Heart right ventricle (tissue), 16 donors: ENCODE measurements at regions not wholly inside any gene's neighbourhood (a gene's known extent, or its start where the extent isn't known, plus 50 kb on each side); places are given as distances from the start of the nearest gene placed in this dataset.

ENCODE experiments used
- ATAC-seq, 8 donors: fragments of 200-7000 bp; cut with Tn5 transposase; one replicate each; pipeline ENCODE4 v1.9.1; 2020; ENCODE audit warnings: mild to moderate bottlenecking in 8 of 8, moderate library complexity in 8 of 8, moderate number of reproducible peaks in 1 of 8
- DNase-seq, 2 donors: peaks; one replicate each; pipeline ENCODE4 v3.0.0-alpha.2; 2020
- H3K27ac ChIP-seq, 10 donors: fragments of 200-600 bp; sonication (generic) in 2 of 10; one replicate each; pipeline versions ENCODE4 v1.5.0 to v1.8.0; 2020 to 2022; ENCODE audit warnings: mild to moderate bottlenecking in 3 of 10
- H3K27me3 ChIP-seq, 7 donors: fragments of 200-600 bp; one replicate each; pipeline ENCODE4 v1.8.0; 2021 to 2022; ENCODE audit warnings: mild to moderate bottlenecking in 2 of 7
- H3K36me3 ChIP-seq, 9 donors: fragments of 200-600 bp; sonication (generic) in 1 of 9; one replicate each; pipeline versions ENCODE4 v1.5.0 to v1.8.0; 2020 to 2022; ENCODE audit warnings: mild to moderate bottlenecking in 2 of 9
- H3K4me1 ChIP-seq, 9 donors: fragments of 200-600 bp; sonication (generic) in 1 of 9; one replicate each; pipeline versions ENCODE4 v1.5.0 to v1.8.0; 2020 to 2022; ENCODE audit warnings: mild to moderate bottlenecking in 4 of 9
- H3K4me3 ChIP-seq, 10 donors: fragments of 200-600 bp; sonication (generic) in 2 of 10; one replicate each; pipeline versions ENCODE4 v1.5.0 to v1.8.0; 2020 to 2022; ENCODE audit warnings: mild to moderate bottlenecking in 7 of 10, moderate library complexity in 2 of 10
- H3K9me3 ChIP-seq, 11 donors: fragments of 200-600 bp in 10 of 11; sonication (generic) in 2 of 11; one replicate each; pipeline versions ENCODE4 v1.5.0 to v1.8.0; 2013 to 2022; ENCODE audit warnings: mild to moderate bottlenecking in 2 of 11, control low read depth in 1 of 11, moderate library complexity in 1 of 11
- WGBS, 2 donors: extraction: QIAGEN DNeasy Blood & Tissue Kit; methylation state at CpG; one replicate each; pipeline ENCODE4 v1.1.7; 2013; ENCODE audit warnings: inconsistent platforms in 1 of 2; 5-methylcytosine and 5-hydroxymethylcytosine counted together
- intact Hi-C, 10 donors: fragments of 100-400 bp; cut with DNase I; formaldehyde crosslinking; loops; one replicate each; pipeline versions ENCODE4 v1.11.1 to v1.14.2; 2022
- TF ChIP-seq, protein P1 (sequence below), 9 donors: fragments of 200-600 bp; sonication (generic) in 2 of 9; IDR thresholded peaks; one replicate each; pipeline versions ENCODE4 v1.5.0 to v1.8.0; 2021 to 2022; ENCODE audit warnings: antibody characterized with exemption in 9 of 9, mild to moderate bottlenecking in 5 of 9, moderate library complexity in 1 of 9
- donor health status: Arrhythmogenic right ventricular cardiomyopathy.
- donor health status: ischemic (EF 13 %, LVEDD 7.1; RV severe dilation, severe dysfunction).
- donor health status: healthy with polysubstance abuse.
- donor health status: DM: no; HTN: yes; CAD: no.
- donor health status: DM: no; HTN: no; CAD: no.
- donor health status: ischemic (EF 25% LVEDD 6.9; RV normal size, moderate dysfunction).
- donor health status: ischemic (EF 25% LVEDD 5.7; RV mildly dilated, moderate dysfunction).
- donor health status: healthy.
- donor health status: DM: yes; HTN: yes; CAD: no.
- donor health status: Ischemic cardiomyopathy.
- donor health status: ischemic (EF 35%, LVEDD 5.7; RV mildly dilated, moderate dysfunction).
- donor health status: nonischemic (EF 11% LVEDD 7.7; RV severe dilation, severe dysfunction).
- donor health status: DM: yes; HTN: yes; CAD: no.
- donor health status: PGD.
- donor health status: ischemic (EF 29% LVEDD 5.4; RV normal size, mild dysfunction).
- donor health status: nonischemic (EF 23%, LVEDD 6.1; RV moderate dilation, normal function).

- Histone ChIP-seq H3K36me3 (no peaks in the 10 kb centered on the region), H3K9me3 (peaks cover 0 to 6% (median 0%) of the 10 kb centered on the region in 11 donors), H3K4me1 (peaks cover 0 to 17% (median 0%) of the 10 kb centered on the region in 9 donors), H3K27ac (no peak overlapping the region), H3K27me3 (no peaks in the 10 kb centered on the region), H3K4me3 (no peak overlapping the region)
- ATAC-seq (no peak), DNase-seq (no peak)
- TF ChIP-seq, protein P1, sequence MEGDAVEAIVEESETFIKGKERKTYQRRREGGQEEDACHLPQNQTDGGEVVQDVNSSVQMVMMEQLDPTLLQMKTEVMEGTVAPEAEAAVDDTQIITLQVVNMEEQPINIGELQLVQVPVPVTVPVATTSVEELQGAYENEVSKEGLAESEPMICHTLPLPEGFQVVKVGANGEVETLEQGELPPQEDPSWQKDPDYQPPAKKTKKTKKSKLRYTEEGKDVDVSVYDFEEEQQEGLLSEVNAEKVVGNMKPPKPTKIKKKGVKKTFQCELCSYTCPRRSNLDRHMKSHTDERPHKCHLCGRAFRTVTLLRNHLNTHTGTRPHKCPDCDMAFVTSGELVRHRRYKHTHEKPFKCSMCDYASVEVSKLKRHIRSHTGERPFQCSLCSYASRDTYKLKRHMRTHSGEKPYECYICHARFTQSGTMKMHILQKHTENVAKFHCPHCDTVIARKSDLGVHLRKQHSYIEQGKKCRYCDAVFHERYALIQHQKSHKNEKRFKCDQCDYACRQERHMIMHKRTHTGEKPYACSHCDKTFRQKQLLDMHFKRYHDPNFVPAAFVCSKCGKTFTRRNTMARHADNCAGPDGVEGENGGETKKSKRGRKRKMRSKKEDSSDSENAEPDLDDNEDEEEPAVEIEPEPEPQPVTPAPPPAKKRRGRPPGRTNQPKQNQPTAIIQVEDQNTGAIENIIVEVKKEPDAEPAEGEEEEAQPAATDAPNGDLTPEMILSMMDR (IDR thresholded peaks at IDR 0.05), result no peak
- intact Hi-C loops, result no loop called here
- WGBS, 2 donors, result 84 to 87% methylated on average over 5 of the region's 5 CpGs
Measured at GRCh38 chr4:24646798-24647460, 62.6 kb upstream of the DHX15 start.

DNA sequence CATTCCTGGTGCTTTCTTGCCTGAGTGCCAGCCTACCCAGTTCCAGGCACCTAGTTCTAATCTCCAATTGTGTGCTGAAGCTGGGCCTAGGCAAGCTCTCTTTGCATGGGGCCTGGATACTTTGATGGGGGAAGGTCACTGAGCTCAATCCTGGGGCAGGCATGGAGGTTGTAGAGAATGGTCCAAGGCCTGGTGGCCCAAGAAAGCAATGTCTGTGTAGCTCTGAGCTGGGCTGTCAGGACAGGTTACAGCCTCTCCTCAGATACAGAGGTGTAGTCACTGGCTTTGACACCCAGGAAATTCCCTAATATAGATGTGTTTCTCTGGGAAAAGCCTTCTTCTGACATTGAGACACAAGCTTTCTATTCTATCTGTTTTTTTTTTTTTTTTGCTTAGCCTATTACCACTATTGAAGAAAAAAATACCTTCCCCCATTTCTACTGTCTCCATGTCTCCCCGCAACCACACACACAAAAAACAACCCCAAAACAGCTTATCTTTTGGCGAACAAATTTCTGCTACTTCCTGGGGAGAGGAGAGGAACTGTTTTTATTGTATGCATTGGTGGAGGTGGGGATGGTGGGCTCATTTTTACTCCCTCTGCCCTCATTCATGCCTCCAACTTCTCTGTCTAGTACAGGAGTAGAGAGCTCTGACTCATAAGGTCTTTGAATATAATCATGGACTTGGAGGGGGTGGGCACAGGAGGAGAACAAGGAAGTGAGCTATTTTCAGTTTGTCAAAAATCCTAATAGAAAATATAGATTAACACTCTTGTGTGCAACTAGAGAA is 66.7 kb upstream of the DHX15 start:
- TF ChIP-seq, protein P1 (IDR thresholded peaks at IDR 0.05), result no peak
- ATAC-seq (no peak), DNase-seq (no peak)
- H3K36me3 ChIP-seq, result no peaks in the 10 kb centered on the region
- H3K27me3 ChIP-seq, result no peaks in the 10 kb centered on the region
- intact Hi-C loops, result no loop called here
- H3K4me1 ChIP-seq, result no peaks in the 10 kb centered on the region
- WGBS, 2 donors, result 69 to 81% methylated on average over 2 of the region's 2 CpGs
- H3K9me3 ChIP-seq, result peaks cover 0 to 6% (median 0%) of the 10 kb centered on the region in 11 donors
- H3K27ac ChIP-seq, result no peak overlapping the region
- no peak overlapping the region for H3K4me3 ChIP-seq

- H3K27me3 ChIP-seq, result no peaks in the 10 kb centered on the region
- ATAC-seq (no peak), DNase-seq (no peak)
- H3K36me3 ChIP-seq, result no peaks in the 10 kb centered on the region
- no peak overlapping the region for H3K27ac ChIP-seq
- H3K4me3 ChIP-seq, result no peak overlapping the region
- intact Hi-C loops, result no loop called here
- WGBS, 2 donors, result 77% methylated on average over 3 of the region's 3 CpGs
- no peaks in the 10 kb centered on the region for H3K9me3 ChIP-seq
- H3K4me1 ChIP-seq, result peaks cover 0 to 9% (median 0%) of the 10 kb centered on the region in 9 donors
- TF ChIP-seq, protein P1 (IDR thresholded peaks at IDR 0.05), result no peak
Measured at GRCh38 chr4:24655326-24655725, 71.0 kb upstream of the DHX15 start.

DNA sequence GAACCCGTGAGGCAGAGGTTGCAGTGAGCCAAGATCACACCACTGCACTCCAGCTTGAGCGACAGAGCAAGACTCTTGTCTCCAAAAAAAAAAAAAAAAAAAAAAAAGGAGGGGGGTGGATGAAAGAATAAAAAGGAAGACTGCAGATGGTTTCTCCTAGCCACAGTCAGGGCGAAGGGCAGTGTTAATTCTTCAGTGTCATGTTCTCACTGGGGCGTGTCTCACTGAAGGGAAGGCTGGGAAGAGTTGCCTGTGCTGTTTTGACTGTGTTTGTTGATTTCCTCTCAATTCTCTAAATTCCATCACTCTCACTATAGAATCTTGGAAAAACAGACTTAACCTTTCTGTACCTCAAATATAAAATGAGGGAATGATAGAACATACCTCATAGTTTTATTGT is 71.6 kb upstream of the DHX15 start:
- Histone ChIP-seq H3K36me3 (no peaks in the 10 kb centered on the region), H3K4me3 (no peak overlapping the region), H3K9me3 (no peaks in the 10 kb centered on the region), H3K27ac (no peak overlapping the region), H3K27me3 (no peaks in the 10 kb centered on the region), H3K4me1 (peaks cover 0 to 9% (median 0%) of the 10 kb centered on the region in 9 donors)
- DNase-seq (no peak), ATAC-seq (no peak)
- intact Hi-C loops, result no loop called here
- whole genome bisulfite sequencing, 2 donors, result 63 to 75% methylated on average over 4 of the region's 4 CpGs
- TF ChIP-seq, protein P1 (IDR thresholded peaks at IDR 0.05), result no peak
